HG02884 (cell line): ENCODE measurements at regions not wholly inside any gene's neighbourhood (a gene's known extent, or its start where the extent isn't known, plus 50 kb on each side); places are given as distances from the start of the nearest gene placed in this dataset.

Experiments
- ATAC-seq: cut with Tn5 transposase; IDR thresholded peaks from one replicate; pipeline ENCODE4 v1.9.1; 2021; ENCODE audit warnings: mild to moderate bottlenecking, moderate library complexity; ENCODE audit not compliant: unreplicated experiment

DNA sequence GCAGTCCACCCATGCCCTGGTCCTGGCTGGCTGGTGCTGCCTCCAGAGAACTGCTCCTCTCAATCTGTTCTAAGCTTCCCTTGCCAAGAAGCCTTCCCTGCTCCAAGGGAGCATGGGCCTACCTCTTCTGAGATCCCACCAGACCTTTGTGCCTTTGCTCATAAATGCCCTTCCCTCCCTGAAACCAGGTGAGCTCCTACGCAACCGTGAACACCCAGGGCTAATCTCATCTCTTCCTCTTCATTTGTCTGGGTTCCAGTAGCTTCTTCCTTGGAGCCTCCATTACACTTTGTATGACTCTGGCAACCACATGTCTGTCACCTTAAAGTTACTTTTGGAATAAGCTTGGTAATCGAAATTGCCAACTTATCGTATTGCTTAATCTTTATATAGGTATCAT lies 270.6 kb downstream of the PBX3 start:
- no peak for ATAC-seq

DNA sequence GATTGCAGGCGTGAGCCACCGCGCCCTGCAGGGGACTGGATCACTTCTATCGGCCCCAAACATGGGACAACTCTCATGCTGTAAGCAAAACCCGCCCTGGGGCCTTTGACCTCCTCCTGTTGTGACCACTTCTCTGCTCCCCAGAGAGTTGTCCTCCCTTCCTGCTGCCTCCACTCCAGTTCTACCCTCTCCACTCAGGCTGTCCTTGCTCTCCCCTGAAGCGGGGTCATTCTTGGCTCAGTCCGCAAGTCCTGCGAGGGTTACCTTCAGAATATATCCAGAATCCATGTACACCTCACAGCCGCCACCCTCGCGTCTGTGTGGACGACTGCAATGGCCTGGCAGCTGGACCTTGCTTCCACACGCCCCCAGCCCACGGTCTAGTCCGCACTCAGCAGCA lies 273.7 kb downstream of the PBX3 start:
- no peak for ATAC-seq

DNA sequence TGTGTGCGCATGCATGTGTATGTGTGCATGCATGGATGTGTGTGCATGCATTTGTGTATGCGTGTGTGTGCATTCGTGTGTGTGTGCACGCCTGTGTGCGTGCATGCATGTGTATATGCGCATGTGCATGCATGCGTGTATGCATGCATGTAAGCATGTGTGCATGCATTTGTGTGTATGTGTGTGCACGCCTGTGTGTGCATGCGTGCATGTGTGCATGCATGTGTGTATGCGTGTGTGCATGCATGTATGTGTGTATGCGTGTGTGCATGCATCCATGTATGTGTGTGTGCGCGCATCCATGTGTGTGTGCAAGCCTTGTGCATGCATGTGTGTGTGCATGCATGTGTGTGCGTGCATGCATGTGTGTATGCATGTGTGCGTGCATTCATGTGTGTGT lies 276.8 kb downstream of the PBX3 start:
- ATAC-seq: no peak

DNA sequence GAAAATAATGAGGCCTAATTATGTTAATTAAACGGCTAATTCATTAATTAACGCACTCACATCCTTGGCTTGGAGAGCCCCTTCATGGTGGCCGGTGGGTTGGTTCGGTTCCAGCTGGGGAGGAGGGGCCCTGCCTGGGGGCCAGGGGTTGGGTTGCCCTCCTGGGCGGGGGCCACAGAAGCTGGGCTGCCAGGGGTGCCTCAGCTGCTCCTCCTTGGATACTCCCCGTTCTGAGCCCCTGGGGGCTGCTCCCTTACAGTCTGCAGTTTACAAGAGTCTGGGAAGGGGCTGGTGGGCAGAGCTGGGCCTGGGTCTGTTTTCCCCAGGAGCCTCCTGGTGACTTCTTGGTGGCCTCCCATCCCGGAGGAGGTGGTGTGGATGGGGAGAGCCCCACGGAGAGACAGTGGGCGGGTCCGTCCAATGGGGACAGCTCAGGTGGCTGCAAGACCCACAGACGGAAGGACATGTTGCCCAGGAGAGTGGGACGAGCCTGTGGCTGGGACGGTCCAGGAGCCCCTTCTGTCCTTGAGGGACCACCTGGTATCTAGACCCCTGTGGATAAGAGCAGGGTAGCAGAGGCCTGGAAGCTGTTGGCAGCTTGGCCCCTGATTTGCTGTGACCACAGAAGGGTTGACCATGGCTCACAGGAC lies 277.5 kb downstream of the PBX3 start:
- no peak for ATAC-seq

DNA sequence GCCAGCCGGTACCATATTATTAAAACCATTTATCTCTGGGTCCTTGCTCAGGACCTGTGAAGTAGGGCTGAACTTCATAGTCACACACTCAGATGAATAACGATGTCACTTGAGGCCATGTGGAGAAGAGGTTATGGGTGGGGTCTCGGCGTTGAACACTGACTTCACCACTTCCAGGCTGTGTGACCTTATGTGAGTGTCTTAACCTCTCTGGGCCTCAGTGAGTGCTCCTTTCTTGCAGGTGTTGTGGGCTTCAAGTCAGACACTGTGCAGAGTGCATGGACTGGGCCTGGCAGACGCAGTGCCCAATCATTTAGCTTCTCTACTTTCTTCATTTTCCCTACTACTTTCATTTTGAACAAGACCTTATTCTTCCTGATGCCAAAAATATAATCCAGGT lies 278.8 kb downstream of the PBX3 start:
- no peak for ATAC-seq

DNA sequence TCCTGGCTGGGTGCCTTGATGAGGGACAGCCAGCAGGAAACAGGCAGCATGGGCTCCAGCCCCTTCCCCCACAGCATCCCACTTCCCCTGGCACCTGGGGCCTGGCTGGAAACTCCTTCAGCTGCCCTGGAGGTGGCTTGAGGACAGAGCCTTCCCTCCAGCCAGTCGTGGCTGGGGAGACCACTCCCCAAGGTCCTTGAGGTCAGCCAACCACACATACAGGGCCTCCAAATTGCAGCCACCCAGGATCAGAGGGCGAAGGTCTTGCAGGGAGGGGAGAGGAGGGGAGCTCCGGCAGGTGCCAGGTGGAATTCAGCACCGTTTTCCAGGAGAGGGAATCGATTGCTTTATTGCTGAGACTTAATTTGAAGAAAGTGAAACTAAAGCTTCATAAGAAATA lies 280.4 kb downstream of the PBX3 start:
- ATAC-seq: no peak

DNA sequence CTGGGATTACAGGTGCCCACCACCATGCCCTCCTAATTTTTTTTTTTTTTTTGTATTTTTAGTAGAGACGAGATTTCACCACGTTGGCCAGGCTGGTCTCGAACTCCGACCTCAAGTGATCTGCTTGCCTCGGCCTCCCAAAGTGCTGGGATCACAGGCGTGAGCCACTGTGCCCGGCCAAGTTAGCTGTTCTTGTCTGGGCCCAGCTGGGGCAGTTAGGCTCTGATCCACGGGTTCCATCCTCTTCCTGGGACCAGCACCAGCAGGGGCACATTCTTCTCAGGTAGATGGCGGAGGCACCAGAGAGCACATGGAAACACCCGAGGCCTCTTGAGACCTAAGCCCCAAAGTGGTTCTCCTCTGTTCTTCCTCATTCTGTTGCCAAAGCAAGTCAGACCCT lies 281.6 kb downstream of the PBX3 start:
- no peak for ATAC-seq

DNA sequence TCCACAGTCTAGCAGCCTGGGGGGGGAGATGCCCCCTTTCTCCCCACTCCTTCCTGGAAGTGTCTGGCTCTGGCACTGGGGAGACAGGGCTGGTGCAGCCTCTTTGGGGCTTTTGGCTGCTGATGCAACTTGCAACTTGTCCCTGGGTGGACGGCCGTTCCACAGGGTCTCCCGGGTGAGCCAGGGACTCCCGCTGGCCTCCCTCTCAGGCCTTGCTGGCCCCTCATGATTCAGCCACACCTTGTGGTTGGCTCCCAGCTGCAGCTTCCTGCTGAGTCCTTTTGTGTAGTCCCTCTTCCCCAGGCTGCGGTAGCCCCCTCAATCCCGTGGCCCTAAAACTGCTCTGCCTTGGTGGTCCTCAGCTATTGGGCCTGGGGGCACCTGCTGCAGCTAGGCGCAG lies 283.5 kb downstream of the PBX3 start:
- ATAC-seq: no peak

DNA sequence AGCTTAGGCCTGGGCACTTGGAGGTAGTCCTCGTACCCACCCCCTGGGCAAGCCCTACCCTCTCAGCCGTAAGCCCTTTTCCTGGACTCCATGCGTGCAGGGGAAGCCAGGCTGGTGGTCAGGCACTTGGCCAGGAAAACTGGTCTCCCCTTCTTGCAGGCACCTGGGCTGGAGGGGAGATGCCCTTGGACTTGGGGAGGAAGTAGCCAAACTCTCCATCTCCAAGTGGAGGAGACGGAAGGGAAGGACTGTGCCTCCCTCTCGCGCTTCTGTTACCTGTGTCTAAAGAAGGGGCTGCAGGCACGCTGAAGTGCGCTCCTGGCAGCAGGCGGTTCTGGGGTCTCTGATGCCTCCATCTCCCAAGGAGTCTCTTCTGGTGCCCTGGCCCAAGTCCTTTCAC lies 283.9 kb downstream of the PBX3 start:
- no peak for ATAC-seq

DNA sequence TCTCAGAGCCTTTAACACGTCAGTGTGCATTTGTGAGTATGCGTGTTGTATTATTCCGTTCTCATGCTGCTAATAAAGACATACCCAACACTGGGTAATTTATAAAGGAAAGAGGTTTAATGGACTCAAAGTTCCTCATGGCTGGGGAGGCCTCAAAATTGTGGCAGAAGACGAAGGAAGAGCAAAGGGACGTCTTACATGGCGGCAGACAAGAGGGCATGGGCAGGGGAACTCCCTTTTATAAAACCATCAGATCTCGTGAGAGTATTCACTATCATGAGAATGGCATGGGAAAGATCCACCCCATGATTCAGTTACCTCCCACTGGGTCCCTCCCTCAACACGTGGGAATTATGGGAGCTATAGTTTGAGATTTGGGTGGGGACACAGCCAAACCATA lies 285.0 kb downstream of the PBX3 start:
- ATAC-seq: no peak

DNA sequence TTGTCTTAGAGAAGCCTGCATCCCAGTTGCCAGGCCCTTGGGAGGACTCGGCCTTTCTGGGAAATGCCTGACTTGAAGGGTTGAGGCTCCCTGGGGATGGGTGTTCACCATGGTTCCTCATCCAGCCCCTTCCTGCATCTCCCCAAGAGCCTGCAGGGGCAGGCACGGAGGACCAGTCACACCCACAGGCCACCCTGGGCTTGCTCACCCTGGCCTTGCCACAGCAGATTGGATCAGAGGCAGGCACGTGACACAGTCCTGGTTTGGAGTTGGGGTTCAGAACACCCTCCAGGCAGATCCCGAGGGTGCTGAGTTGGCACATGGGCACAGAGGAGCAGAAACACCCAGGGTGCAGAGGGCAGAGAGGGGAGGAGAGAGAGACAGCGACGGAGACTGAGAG lies 286.1 kb downstream of the PBX3 start:
- no peak for ATAC-seq

DNA sequence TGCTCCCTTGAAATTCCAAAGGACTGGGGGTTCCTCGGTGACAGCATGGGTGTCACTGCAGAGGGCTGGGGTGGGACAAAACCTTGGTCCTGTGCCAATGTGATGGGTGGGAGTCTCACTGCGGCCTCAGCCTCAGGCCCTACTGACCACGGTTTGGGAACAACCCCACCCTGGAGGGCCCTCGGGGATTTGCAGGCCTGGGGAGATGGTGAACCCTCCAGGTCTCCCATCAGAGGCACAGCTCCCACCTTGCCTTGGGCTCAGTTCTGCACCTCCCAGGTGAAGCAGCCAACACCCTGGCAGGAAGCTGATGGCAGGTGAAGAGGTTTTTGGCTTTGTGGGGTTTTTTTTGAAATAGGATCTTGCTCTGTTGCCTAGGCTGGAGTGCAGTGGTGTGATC lies 286.8 kb downstream of the PBX3 start:
- ATAC-seq: no peak

DNA sequence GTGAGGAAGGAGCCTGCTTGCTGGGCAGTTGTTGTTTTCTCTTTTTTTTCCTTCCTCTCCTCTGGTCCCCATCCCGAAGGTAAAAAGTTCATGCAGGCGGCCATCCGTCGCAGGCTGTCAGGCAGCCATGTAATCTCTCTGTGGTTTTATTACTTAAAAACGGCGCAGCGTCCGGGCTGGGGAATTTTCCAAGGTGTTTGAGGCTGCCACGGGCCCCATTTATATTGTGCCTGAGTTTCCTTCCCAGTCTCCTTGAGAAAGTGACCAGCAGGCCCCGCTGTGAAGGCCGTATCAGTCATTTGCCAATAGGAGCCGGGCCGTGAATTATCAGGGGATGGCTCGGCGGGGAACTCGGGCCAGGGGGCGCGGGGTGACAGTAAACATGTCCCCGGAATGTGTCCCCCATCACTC lies 289.7 kb downstream of the PBX3 start:
- no peak for ATAC-seq

DNA sequence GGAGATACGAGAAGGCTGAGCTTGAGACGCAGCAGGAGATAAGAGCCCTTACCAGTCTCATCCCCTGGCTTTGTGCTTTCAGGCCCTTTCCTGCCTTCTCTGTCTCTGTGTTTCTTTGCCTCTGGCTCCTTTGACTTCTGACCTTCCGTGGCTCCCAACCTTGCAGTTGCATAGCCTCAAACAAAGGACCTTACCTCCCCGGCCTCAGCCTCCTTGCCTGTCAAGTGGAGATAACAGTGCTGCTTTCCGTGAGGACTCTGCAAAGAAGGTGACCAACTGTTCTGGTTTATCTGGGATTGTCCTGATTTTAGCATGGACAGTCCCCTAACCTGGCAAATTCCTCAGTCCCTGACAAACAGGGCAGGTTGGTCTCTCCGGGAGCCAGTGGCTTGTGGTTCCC lies 287.8 kb upstream of the MVB12B start:
- ATAC-seq: no peak

DNA sequence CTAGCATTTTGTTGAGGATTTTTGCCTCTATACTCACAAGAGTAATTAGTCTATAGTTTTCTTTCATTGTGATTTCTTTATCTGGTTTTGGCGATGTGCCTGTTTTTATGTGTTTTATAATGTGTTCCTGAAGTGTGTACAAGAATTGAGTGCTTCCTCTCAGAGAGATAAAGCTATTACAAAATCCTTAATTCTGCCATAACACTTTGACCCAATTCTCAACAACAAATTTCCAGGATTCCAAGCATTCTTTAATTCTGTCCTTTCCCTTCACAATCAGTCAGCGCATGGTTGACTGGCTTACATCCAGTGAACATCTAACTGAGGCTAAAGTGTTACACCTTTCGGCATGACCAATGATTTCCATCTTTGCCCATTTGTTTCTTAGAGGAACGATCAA lies 282.9 kb upstream of the MVB12B start:
- ATAC-seq: no peak

DNA sequence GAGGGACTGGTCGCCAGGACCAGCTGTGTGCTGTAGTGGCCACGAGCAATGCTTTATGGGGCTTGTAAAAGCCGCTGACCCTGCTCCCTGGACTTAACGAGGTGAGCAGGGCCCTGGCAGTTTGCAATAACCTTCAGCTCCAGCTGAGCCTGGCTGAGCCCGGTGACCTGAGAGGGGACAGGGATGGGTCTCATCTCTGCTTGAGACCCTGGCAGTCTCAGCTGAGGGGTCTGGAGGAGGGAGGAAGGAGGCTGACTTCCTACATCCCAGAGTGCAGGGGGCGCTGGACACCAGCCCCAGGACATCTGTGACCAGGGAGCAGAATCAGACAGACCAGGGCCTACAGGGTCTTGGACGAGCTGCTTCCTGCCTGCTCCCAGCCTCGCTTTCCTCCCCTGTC lies 277.5 kb upstream of the MVB12B start:
- no peak for ATAC-seq

DNA sequence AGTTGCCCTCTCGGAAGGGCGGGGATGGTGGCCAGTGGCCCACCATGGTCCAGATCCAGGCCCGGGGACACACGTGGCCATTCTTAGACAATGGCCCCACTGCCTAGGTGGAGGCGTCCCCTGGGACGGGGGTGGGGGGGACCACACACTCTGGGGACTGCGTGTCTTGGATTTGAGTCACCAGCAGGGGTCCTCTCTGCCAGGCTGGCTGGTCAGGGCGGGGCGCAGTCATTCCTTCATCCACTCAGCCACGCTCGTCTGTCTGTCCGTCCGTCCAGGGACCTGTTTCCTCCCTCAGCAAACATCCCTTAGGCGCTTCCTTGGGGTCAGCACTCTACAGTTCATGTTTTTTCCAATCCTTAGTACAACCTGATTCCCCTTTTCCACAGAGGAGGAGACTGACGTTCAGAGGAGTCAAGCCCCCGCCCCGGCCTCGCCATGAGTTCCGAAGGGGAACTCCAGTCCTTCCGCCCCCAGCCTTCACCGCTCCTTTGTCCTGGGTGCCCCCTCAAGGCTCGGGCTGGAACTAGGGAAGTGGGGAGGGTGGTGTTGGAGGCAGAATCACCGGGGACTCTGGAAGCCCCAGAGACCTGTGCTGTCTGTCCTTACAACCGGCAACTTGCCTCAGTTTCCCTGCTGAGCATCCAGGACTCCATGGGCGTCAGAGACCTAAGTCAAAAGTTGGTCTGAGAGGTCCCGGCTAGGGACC lies 276.6 kb upstream of the MVB12B start:
- ATAC-seq: no peak

DNA sequence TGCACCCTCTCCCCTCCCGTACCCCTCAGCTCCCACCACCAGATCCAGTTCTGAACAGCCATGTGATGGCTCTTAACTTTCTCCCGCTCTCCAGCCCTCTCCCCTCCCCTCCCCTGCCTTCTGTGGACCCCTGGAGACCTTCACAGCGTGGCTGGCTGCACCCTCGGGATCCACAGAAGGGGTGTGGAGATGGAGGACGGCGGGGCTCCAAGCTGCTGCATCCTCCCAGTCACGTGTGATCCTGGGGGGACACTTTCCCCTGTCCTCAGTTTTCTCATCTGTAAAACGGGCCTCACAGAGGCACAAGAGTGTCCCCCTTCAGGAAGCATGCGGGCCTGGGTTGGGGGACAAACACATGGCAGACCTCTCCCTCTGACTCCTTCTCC lies 276.0 kb upstream of the MVB12B start:
- ATAC-seq: no peak

DNA sequence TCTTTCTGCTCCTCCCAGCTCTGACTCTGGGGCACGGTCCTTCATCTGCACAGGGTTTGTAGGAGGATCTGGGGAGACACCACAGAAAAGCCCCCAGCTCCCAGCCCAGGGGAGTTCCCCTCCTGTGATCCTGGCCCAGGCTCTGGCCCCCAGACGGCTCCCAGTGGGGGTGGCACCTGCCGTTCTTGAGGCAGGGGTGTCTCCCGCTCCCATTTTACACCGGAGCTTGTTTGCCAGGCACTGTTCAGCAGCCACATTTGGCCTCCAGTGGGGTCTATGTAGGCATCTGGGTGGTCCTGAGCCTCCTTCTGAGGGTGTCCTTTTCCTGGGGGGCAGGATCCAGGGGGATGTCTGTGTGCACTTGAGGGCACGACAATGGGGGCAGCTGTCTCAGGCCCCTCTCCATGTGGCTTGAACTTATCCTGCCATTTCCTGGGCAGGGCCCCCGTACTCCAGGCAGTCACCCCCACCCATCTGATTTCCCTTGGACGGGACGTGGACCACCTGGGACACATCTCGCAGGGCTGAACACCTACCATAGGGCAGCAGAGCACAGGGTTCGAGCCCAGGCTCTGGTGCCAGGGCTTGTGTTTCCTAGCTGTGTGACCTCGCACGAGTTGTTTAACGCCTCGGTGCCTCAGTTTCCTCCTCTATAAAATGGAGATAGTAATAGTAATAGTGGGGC lies 275.0 kb upstream of the MVB12B start:
- ATAC-seq: no peak

DNA sequence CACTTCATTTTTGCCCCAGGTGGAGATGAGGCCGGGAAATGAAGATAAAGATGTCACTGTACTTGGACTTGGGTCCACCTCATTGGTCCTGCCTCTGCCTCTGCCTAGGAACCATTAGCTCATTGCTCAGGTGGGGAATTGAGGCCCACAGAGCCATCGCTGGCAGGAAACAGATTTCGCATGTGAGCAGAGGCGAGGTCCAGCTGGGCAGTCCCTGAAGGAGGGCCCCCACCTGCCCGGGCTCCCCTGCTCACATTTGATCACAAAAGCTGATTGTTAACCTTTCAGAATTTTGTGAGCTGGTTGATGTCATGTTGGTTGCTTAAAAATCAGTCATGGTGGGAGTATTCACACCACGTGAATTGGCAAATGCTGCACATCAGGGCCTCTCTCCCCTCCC lies 273.8 kb upstream of the MVB12B start:
- no peak for ATAC-seq

DNA sequence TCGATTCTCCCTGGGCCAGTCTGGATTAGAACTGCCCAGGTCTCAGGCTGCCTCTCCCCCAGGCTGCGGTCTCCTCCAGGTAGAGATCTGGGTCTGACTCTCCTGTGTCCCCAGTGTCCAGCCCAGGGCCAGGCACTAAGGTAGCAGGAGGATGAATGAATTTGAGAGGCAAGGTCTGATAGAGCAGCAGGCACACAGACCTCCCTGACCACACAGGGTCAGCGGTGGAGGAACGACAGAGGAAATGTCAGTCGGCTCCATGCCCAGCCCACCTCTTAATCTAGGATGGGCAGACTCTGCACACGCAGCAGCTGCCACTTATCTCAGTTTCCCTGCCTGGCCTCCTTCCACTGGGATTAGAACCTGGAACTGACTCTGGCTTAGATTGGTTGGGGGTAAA lies 272.7 kb upstream of the MVB12B start:
- no peak for ATAC-seq

DNA sequence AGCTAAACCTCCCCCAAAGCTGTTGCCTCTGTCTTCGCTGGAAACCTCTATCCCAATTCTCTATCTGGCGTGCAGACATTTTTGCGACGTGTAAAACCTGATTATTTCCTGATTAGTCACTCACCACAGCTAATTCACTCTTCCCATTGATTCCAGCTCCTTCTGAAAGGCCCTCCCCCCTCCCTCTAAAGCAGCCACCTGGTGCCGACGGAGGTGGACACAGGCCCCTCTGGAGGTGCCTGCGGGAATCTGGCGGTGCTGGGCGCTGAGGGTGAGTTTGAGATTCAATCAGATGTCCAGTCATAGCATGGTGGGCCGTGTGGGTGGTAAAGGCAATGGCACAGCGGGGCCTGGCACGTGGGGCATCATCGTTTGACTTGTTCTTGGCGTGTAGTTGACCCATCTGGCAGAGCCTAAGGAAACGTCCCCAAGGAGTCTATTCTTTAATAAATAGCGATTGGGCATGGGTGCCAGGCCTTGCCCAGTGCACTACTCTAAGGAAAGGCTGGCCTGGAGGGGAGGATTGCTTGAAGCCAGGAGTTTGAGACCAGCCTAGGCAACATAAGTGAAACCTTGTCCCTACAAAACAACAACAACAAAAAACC lies 271.1 kb upstream of the MVB12B start:
- no peak for ATAC-seq
